ENCODE measurements at regions not wholly inside any gene's neighbourhood (a gene's known extent, or its start where the extent isn't known, plus 50 kb on each side); places are given as distances from the start of the nearest gene placed in this dataset.

DNA sequence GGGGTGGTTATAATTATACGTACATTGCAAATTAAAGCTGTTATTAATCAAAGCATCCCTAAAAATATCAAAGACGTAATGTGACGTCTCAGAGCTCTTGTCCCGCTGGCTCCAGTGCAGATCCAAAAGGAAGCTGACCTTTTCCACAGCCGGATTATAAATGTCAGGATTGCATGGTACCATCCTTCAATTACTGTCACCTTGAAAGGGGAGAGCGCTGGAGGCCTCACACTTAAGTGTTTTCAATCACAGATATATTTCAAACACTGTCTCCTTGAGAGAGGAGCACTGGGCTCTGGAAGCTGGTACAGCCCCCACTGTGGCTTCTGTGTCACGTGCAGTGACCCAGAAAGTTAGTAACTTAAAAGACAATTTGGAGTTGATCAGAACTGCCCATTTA, 94.2 kb downstream of the AIPL1 start:
- Histone ChIP-seq H3K36me3 (ENCODE audit: control insufficient read depth, insufficient read depth, low read length) (no peaks in the 10 kb centered on the region), H3K4me3 (ENCODE audit: low read depth, low read length) (no peak overlapping the region), H3K27me3 (ENCODE audit: control insufficient read depth, insufficient read depth, low read length) (no peaks in the 10 kb centered on the region)
- TF ChIP-seq, protein P1, sequence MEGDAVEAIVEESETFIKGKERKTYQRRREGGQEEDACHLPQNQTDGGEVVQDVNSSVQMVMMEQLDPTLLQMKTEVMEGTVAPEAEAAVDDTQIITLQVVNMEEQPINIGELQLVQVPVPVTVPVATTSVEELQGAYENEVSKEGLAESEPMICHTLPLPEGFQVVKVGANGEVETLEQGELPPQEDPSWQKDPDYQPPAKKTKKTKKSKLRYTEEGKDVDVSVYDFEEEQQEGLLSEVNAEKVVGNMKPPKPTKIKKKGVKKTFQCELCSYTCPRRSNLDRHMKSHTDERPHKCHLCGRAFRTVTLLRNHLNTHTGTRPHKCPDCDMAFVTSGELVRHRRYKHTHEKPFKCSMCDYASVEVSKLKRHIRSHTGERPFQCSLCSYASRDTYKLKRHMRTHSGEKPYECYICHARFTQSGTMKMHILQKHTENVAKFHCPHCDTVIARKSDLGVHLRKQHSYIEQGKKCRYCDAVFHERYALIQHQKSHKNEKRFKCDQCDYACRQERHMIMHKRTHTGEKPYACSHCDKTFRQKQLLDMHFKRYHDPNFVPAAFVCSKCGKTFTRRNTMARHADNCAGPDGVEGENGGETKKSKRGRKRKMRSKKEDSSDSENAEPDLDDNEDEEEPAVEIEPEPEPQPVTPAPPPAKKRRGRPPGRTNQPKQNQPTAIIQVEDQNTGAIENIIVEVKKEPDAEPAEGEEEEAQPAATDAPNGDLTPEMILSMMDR (IDR thresholded peaks at IDR 0.05; ENCODE audit: insufficient read depth, low read depth, low read length) = no peak
- POLR2A ChIA-PET = no interaction called here
- DNase-seq (ENCODE audit: low read depth) = no peak
- CTCF ChIA-PET = no interaction called here

DNA sequence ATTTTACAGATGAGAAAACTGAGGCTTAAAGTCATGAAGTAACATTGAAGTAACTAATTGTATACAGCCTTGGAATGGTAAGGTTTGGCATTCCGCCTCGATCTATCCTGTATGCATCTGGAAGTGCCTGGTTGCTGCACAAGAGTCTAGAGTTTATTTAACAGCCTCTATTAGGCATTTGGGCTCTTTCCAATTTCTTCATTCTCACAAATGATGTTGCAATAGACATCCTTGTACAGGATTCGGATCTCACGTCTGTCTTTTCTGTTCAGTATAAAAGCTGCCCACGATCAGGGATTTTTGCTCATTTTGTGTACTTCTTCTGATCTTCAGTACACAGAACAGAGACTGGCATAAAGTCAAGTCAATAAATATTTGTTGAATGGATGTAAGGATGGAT, 100.5 kb downstream of the AIPL1 start:
- H3K4me3 ChIP-seq (ENCODE audit: low read depth, low read length) = no peak overlapping the region
- no peak for DNase-seq (ENCODE audit: low read depth)
- no peaks in the 10 kb centered on the region for H3K36me3 ChIP-seq (ENCODE audit: control insufficient read depth, insufficient read depth, low read length)
- H3K27me3 ChIP-seq (ENCODE audit: control insufficient read depth, insufficient read depth, low read length) = no peaks in the 10 kb centered on the region
- ChIA-PET CTCF (no interaction called here), POLR2A (no interaction called here)
- TF ChIP-seq, protein P1 (IDR thresholded peaks at IDR 0.05; ENCODE audit: insufficient read depth, low read depth, low read length) = no peak

DNA sequence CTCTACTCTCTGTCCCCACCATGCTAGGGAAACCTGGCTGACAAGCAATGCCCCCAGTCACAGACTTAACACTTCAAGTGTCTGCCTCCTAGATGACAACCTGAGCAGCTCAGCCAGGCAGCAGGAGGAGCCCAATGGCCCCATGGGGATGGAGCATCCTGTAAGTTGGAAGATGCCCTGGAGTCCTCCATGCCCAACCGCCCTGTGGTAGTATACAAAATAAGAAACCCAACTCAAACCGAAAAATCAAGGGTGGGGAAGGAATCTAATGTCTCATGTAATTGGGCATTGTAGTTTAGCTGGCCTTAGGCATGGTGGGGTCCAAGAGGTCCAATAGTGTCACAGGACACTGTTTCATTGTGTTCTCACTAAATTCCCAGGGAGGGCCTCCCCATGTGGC, 104.0 kb downstream of the AIPL1 start:
- Histone ChIP-seq H3K36me3 (ENCODE audit: control insufficient read depth, insufficient read depth, low read length) (no peaks in the 10 kb centered on the region), H3K4me3 (ENCODE audit: low read depth, low read length) (no peak overlapping the region), H3K27me3 (ENCODE audit: control insufficient read depth, insufficient read depth, low read length) (no peaks in the 10 kb centered on the region)
- DNase-seq (ENCODE audit: low read depth) = no peak
- POLR2A ChIA-PET = no interaction called here
- TF ChIP-seq, protein P1 (IDR thresholded peaks at IDR 0.05; ENCODE audit: insufficient read depth, low read depth, low read length) = no peak
- CTCF ChIA-PET = no interaction called here

DNA sequence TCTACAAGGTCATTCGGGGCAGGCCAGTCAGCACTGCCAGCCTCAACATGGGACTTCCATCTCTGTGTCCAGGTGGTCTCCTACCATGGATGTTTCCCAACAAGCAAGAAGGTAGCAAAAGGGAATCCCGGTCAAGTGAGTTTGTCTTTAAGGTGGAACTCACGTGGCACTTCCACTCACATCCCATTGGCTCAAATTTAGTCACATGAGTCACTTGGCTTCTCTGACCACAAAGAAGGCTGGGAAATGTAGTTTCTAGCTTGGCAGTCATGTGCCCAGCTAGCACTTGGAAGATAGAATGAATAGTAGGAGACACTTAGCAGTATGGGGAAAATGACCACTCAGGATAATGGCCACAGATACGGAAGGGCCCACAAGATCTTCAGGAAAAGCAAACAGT, 106.6 kb downstream of the AIPL1 start:
- H3K27me3 ChIP-seq (ENCODE audit: control insufficient read depth, insufficient read depth, low read length) = no peaks in the 10 kb centered on the region
- no peak overlapping the region for H3K4me3 ChIP-seq (ENCODE audit: low read depth, low read length)
- ChIA-PET POLR2A (no interaction called here), CTCF (no interaction called here)
- DNase-seq (ENCODE audit: low read depth) = no peak
- TF ChIP-seq, protein P1 (IDR thresholded peaks at IDR 0.05; ENCODE audit: insufficient read depth, low read depth, low read length) = no peak
- no peaks in the 10 kb centered on the region for H3K36me3 ChIP-seq (ENCODE audit: control insufficient read depth, insufficient read depth, low read length)

DNA sequence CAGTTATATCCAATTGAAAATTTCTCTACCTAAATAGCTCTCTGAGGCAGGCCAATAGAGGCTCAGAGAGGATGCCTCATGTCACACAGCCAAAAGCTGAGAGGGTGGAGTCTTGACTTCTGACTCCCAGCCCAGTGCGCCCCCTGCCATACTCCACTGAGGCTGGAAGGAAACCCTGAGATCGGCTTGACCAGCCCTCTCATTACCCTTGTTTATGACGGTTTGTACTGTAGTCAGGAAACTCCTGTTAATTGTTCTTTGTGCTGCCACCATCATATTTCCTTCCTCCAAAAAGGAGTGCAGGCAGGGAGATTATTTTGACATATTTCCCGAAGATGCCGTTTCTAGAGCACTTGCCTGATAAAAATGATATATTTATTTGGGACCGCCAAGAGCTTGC, 107.9 kb downstream of the AIPL1 start:
- H3K27me3 ChIP-seq (ENCODE audit: control insufficient read depth, insufficient read depth, low read length) = no peaks in the 10 kb centered on the region
- POLR2A ChIA-PET = no interaction called here
- H3K4me3 ChIP-seq (ENCODE audit: low read depth, low read length) = no peak overlapping the region
- TF ChIP-seq, protein P1 (IDR thresholded peaks at IDR 0.05; ENCODE audit: insufficient read depth, low read depth, low read length) = no peak
- DNase-seq (ENCODE audit: low read depth) = no peak
- no peaks in the 10 kb centered on the region for H3K36me3 ChIP-seq (ENCODE audit: control insufficient read depth, insufficient read depth, low read length)
- CTCF ChIA-PET = no interaction called here

Measured in BJ (cell line).